HepG2 (cell line): ENCODE measurements at regions not wholly inside any gene's neighbourhood (a gene's known extent, or its start where the extent isn't known, plus 50 kb on each side); places are given as distances from the start of the nearest gene placed in this dataset.

Experiments used
- ATAC-seq: fragments of 200-7000 bp; cut with Tn5 transposase; 3 replicates; pipeline ENCODE4 v1.9.1; 2020; ENCODE audit warnings: mild to moderate bottlenecking, moderate library complexity
- BruUV-seq: library from RNA; stranded (reverse); fragments of 400-500 nt; replicated peaks from 2 replicates; lab custom pipeline; 2021; lab: Mats Ljungman, UMichigan
- CTCF ChIA-PET: fragments of 300-600 bp; formaldehyde crosslinking; extraction: SDS; loops from one replicate; lab custom pipeline; 2021; ENCODE audit warnings: low total read pairs, inconsistent platforms, low intra/inter-chr PET ratio; lab: Yijun Ruan, JAX
- POLR2A ChIA-PET: fragments of 350-600 bp; sonication (Branson Sonifier 250); formaldehyde crosslinking; loops from one replicate; lab custom pipeline; 2020; ENCODE audit warnings: antibody characterized with exemption, inconsistent platforms; lab: Yijun Ruan, JAX
- DNase-seq: peaks from one replicate; pipeline ENCODE4 v3.0.0-alpha.2; 2015; ENCODE audit warnings: low spot score
- FAIRE-seq: peaks from 3 replicates; lab custom pipeline; 2011; peaks lifted over from hg19 to GRCh38; lab: Jason Lieb, UNC
- H2AFZ ChIP-seq: one replicate; pipeline ENCODE4 v1.6.1; 2011; ENCODE audit warnings: low read length, inconsistent platforms
- H3K27ac ChIP-seq: fragments of 300-600 bp; 3 replicates; pipeline ENCODE4 v1.8.0; 2011; ENCODE audit warnings: mixed run types, mild to moderate bottlenecking, mixed read lengths, low read length, inconsistent platforms; ENCODE audit not compliant: insufficient read depth; ENCODE audit errors: extremely low read length
- H3K27me3 ChIP-seq, 2 experiments: fragments of 200-600 bp in 1 of 2; 2 replicates in 1 of 2; 3 replicates in 1 of 2; pipeline versions ENCODE4 v1.6.0 to v1.8.0; 2011; ENCODE audit warnings: low read length in 2 of 2, mild to moderate bottlenecking in 2 of 2, moderate library complexity in 2 of 2, inconsistent platforms in 1 of 2; ENCODE audit not compliant: insufficient read depth in 2 of 2, control insufficient read depth in 1 of 2
- H3K36me3 ChIP-seq, 2 experiments: fragments of 200-600 bp in 1 of 2; replicated peaks in 1 of 2; 2 replicates in 1 of 2; 3 replicates in 1 of 2; pipeline versions ENCODE4 v1.5.1 to v1.8.0; 2011; ENCODE audit warnings: low read length in 2 of 2, inconsistent platforms in 1 of 2; ENCODE audit not compliant: insufficient read depth in 2 of 2, control insufficient read depth in 1 of 2
- H3K4me1 ChIP-seq: 2 replicates; pipeline ENCODE4 v1.5.1; 2012; ENCODE audit warnings: low read length, inconsistent platforms; ENCODE audit not compliant: insufficient read depth
- H3K4me2 ChIP-seq: 2 replicates; pipeline ENCODE4 v1.6.0; 2011; ENCODE audit warnings: low read depth, low read length, inconsistent platforms
- H3K4me3 ChIP-seq, 3 experiments: fragments of 200-600 bp in 1 of 3; sonication (generic), shearing (Covaris generic) in 1 of 3; replicated peaks in 1 of 3; 2 replicates each; pipeline ENCODE4 v1.5.1; 2011 to 2016; ENCODE audit warnings: low read length in 3 of 3, inconsistent platforms in 2 of 3, low read depth in 2 of 3, mild to moderate bottlenecking in 2 of 3, control low read depth in 1 of 3, mixed read lengths in 1 of 3; ENCODE audit not compliant: insufficient read depth in 1 of 3
- H3K79me2 ChIP-seq: one replicate; pipeline ENCODE4 v1.6.1; 2011; ENCODE audit warnings: low read length, inconsistent platforms; ENCODE audit not compliant: insufficient read depth
- H3K9ac ChIP-seq: 2 replicates; pipeline ENCODE4 v1.6.0; 2011; ENCODE audit warnings: mild to moderate bottlenecking, low read depth, low read length, inconsistent platforms; ENCODE audit not compliant: insufficient read depth
- H3K9me3 ChIP-seq: 2 replicates; pipeline ENCODE4 v1.5.1; 2012; ENCODE audit warnings: mild to moderate bottlenecking, low read length
- H4K20me1 ChIP-seq: 2 replicates; pipeline ENCODE4 v1.6.0; 2011; ENCODE audit warnings: inconsistent platforms, mild to moderate bottlenecking, low read length, moderate library complexity; ENCODE audit not compliant: insufficient read depth
- CREBL2 ChIP-seq: sonication (generic); formaldehyde crosslinking; IDR thresholded peaks from 2 replicates; pipeline ENCODE4 v1.8.1; 2023; ENCODE audit warnings: missing genetic modification reagents, mild to moderate bottlenecking, borderline replicate concordance
- ELF1 ChIP-seq: sonication (generic); formaldehyde crosslinking; IDR thresholded peaks from 2 replicates; pipeline ENCODE4 v1.4.0; 2020; ENCODE audit warnings: missing genetic modification reagents
- ERF ChIP-seq: IDR thresholded peaks from 2 replicates; pipeline ENCODE4 v1.6.1; 2018; ENCODE audit warnings: missing biosample characterization, missing genetic modification reagents
- GLI4 ChIP-seq: sonication (generic); formaldehyde crosslinking; IDR thresholded peaks from 2 replicates; pipeline ENCODE4 v1.5.1; 2020; ENCODE audit warnings: missing genetic modification reagents, mild to moderate bottlenecking, moderate library complexity, borderline replicate concordance
- KLF16 ChIP-seq, 2 experiments: sonication (generic) in 1 of 2; formaldehyde crosslinking in 1 of 2; IDR thresholded peaks; 2 replicates each; pipeline versions ENCODE4 v1.6.1 to v1.8.0; 2016 to 2023; ENCODE audit warnings: missing genetic modification reagents in 2 of 2, missing compliant biosample characterization in 1 of 2
- PRPF4 ChIP-seq: fragments of 200-400 bp; formaldehyde crosslinking; IDR thresholded peaks from 2 replicates; pipeline ENCODE4 v1.6.1; 2016; ENCODE audit warnings: low read length, low read depth; ENCODE audit not compliant: poor library complexity, severe bottlenecking
- PTBP1 ChIP-seq: fragments of 200-400 bp; formaldehyde crosslinking; IDR thresholded peaks from 2 replicates; pipeline ENCODE4 v1.6.1; 2018; ENCODE audit warnings: low read length, low read depth; ENCODE audit not compliant: poor library complexity, severe bottlenecking
- RARA ChIP-seq: IDR thresholded peaks from 2 replicates; pipeline ENCODE4 v1.6.1; 2016; ENCODE audit warnings: missing genetic modification reagents, missing compliant biosample characterization
- RBAK ChIP-seq: sonication (generic); formaldehyde crosslinking; IDR thresholded peaks from 2 replicates; pipeline ENCODE4 v1.5.1; 2020; ENCODE audit warnings: mild to moderate bottlenecking, missing genetic modification reagents
- SALL1 ChIP-seq: sonication (generic); formaldehyde crosslinking; IDR thresholded peaks from 2 replicates; pipeline ENCODE4 v1.8.0; 2022; ENCODE audit warnings: mild to moderate bottlenecking, missing genetic modification reagents
- SNAPC2 ChIP-seq: sonication (generic); formaldehyde crosslinking; IDR thresholded peaks from 2 replicates; pipeline ENCODE4 v1.8.1; 2022; ENCODE audit warnings: mild to moderate bottlenecking, missing genetic modification reagents
- TFE3 ChIP-seq: IDR thresholded peaks from 2 replicates; pipeline ENCODE4 v1.6.1; 2016
- ZNF441 ChIP-seq: sonication (generic); formaldehyde crosslinking; IDR thresholded peaks from 2 replicates; pipeline ENCODE4 v1.7.0; 2021; ENCODE audit warnings: missing genetic modification reagents, borderline replicate concordance
- ZNF598 ChIP-seq: sonication (generic); formaldehyde crosslinking; IDR thresholded peaks from 2 replicates; pipeline ENCODE4 v1.5.1; 2020; ENCODE audit warnings: mild to moderate bottlenecking, missing genetic modification reagents, borderline replicate concordance
- ZNF878 ChIP-seq: sonication (generic); formaldehyde crosslinking; IDR thresholded peaks from 2 replicates; pipeline ENCODE4 v1.8.1; 2023; ENCODE audit warnings: mild to moderate bottlenecking, missing genetic modification reagents, moderate library complexity
- WGBS: methylation state at CpG from one replicate; pipeline ENCODE4 v1.1.6; 2017; ENCODE audit warnings: low lambda C conversion rate; 5-methylcytosine and 5-hydroxymethylcytosine counted together
- in situ Hi-C: cut with HindIII; loops from 2 replicates; pipeline ENCODE4 v1.10.0; 2017; ENCODE audit warnings: low pct_unique_long_range_greater_than_20kb; ENCODE audit not compliant: extremely low pct_ligation_motif_present
- intact Hi-C: fragments of 100-400 bp; cut with micrococcal nuclease; formaldehyde crosslinking; loops from one replicate; pipeline ENCODE4 v1.10.0; 2022; ENCODE audit not compliant: unreplicated experiment
- TF ChIP-seq, protein P1 (sequence below): sonication (generic); formaldehyde crosslinking; IDR thresholded peaks from 2 replicates; pipeline ENCODE4 v1.5.1; 2020; ENCODE audit warnings: missing genetic modification reagents, mild to moderate bottlenecking, borderline replicate concordance
- TF ChIP-seq, protein P2 (sequence below), 2 experiments: sonication (generic) in 1 of 2; formaldehyde crosslinking in 1 of 2; IDR thresholded peaks; 2 replicates each; pipeline versions ENCODE4 v1.5.1 to v1.6.1; 2011 to 2020; ENCODE audit warnings: borderline replicate concordance in 1 of 2, low read depth in 1 of 2, low read length in 1 of 2, mild to moderate bottlenecking in 1 of 2, missing genetic modification reagents in 1 of 2, moderate library complexity in 1 of 2

- 0 out of 2 replicates have a peak, but pooled peaks have one; percentile 36 for TF ChIP-seq ERF (CRISPR knock-in tag)
- 0 out of 2 replicates have a peak, but pooled peaks have one; percentile 32 for TF ChIP-seq ZNF878 (CRISPR knock-in tag)
- TF ChIP-seq TFE3 (CRISPR knock-in tag) = 0 out of 2 replicates have a peak, but pooled peaks have one; percentile 43
- peak; percentile 48; the same call in 1 of the 2 replicates for TF ChIP-seq SALL1 (CRISPR knock-in tag)
- no peak for TF ChIP-seq RBAK (CRISPR knock-in tag)
- peak; percentile 32; the same call in 1 of the 2 replicates for TF ChIP-seq ZNF441 (CRISPR knock-in tag)
- TF ChIP-seq RARA (CRISPR knock-in tag) = peak; percentile 42; the same call in 1 of the 2 replicates
- peak in 1 of 2 experiments; percentile 49; a peak in 1 of 4 replicates for TF ChIP-seq KLF16 (CRISPR knock-in tag; IDR thresholded peaks at IDR 0.05)
Measured at GRCh38 chr2:136527560-136527959, 237.8 kb upstream of the THSD7B start (continued).

DNA sequence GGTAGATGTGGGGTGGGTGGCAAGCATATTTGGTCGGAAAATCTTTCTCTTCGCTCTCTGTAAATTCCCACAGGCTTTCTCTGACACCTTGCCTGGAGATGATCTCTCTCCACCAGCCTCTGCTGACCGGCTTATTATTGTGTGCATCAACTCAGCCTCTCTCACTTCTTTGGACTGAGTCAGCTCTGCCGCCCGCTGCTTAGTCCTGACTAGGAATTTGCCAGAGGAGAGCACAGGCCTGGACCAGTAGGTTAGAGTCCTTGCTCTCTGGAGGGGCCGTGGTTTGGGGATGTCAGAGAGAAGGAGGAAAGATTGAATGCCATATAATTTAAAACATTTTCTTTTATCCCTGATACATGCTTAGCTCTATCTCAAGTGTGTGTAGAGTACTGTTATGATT, 242.6 kb upstream of the THSD7B start:
- CTCF ChIA-PET = no interaction called here
- H3K27me3 ChIP-seq = peaks cover 0 to 4% of the 10 kb centered on the region in 2 experiments; a peak in 1 of 5 replicates
- ATAC-seq (no peak), DNase-seq (no peak), FAIRE-seq (no peak)
- POLR2A ChIA-PET = no interaction called here
- no peak overlapping the region for H3K4me3 ChIP-seq
- WGBS = 19% methylated on average over 6 of the region's 6 CpGs
- H3K9me3 ChIP-seq = no peaks in the 10 kb centered on the region
- H3K4me2 ChIP-seq = no peak overlapping the region
- H2AFZ ChIP-seq = no peak overlapping the region
- intact Hi-C loops = no loop called here
- no peak overlapping the region for H3K27ac ChIP-seq
- no TSS peak for BruUV-seq
- in situ Hi-C loops = no loop called here
- H3K4me1 ChIP-seq = no peaks in the 10 kb centered on the region
- no peaks in the 10 kb centered on the region for H3K36me3 ChIP-seq
- no peak overlapping the region for H3K9ac ChIP-seq
- H4K20me1 ChIP-seq = no peaks in the 10 kb centered on the region
- no peaks in the 10 kb centered on the region for H3K79me2 ChIP-seq
- no peak for TF ChIP-seq SNAPC2
- TF ChIP-seq GLI4 (CRISPR knock-in tag) = no peak
- TF ChIP-seq, protein P1, sequence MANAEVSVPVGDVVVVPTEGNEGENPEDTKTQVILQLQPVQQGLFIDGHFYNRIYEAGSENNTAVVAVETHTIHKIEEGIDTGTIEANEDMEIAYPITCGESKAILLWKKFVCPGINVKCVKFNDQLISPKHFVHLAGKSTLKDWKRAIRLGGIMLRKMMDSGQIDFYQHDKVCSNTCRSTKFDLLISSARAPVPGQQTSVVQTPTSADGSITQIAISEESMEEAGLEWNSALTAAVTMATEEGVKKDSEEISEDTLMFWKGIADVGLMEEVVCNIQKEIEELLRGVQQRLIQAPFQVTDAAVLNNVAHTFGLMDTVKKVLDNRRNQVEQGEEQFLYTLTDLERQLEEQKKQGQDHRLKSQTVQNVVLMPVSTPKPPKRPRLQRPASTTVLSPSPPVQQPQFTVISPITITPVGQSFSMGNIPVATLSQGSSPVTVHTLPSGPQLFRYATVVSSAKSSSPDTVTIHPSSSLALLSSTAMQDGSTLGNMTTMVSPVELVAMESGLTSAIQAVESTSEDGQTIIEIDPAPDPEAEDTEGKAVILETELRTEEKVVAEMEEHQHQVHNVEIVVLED (CRISPR knock-in tag) = no peak
- TF ChIP-seq PRPF4 = no peak
- TF ChIP-seq ZNF598 = no peak
- no peak for TF ChIP-seq CREBL2
- TF ChIP-seq, protein P2, sequence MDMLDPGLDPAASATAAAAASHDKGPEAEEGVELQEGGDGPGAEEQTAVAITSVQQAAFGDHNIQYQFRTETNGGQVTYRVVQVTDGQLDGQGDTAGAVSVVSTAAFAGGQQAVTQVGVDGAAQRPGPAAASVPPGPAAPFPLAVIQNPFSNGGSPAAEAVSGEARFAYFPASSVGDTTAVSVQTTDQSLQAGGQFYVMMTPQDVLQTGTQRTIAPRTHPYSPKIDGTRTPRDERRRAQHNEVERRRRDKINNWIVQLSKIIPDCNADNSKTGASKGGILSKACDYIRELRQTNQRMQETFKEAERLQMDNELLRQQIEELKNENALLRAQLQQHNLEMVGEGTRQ (IDR thresholded peaks at IDR 0.05; ENCODE audit: low read depth, low read length) = no peak
- TF ChIP-seq, protein P2 (CRISPR knock-in tag; IDR thresholded peaks at IDR 0.05; ENCODE audit: borderline replicate concordance) = no peak
- TF ChIP-seq PTBP1 = no peak
- TF ChIP-seq ELF1 (CRISPR knock-in tag) = no peak
